GM18909 (cell line): ENCODE measurements at regions not wholly inside any gene's neighbourhood (a gene's known extent, or its start where the extent isn't known, plus 50 kb on each side); places are given as distances from the start of the nearest gene placed in this dataset.
A peak's percentile ranks its signal among the peaks of the same experiment; 100 is the strongest.

Experiments
- ATAC-seq: cut with Tn5 transposase; IDR thresholded peaks from one replicate; pipeline ENCODE4 v1.9.1; 2021; ENCODE audit warnings: mild to moderate bottlenecking; ENCODE audit not compliant: unreplicated experiment, poor library complexity

DNA sequence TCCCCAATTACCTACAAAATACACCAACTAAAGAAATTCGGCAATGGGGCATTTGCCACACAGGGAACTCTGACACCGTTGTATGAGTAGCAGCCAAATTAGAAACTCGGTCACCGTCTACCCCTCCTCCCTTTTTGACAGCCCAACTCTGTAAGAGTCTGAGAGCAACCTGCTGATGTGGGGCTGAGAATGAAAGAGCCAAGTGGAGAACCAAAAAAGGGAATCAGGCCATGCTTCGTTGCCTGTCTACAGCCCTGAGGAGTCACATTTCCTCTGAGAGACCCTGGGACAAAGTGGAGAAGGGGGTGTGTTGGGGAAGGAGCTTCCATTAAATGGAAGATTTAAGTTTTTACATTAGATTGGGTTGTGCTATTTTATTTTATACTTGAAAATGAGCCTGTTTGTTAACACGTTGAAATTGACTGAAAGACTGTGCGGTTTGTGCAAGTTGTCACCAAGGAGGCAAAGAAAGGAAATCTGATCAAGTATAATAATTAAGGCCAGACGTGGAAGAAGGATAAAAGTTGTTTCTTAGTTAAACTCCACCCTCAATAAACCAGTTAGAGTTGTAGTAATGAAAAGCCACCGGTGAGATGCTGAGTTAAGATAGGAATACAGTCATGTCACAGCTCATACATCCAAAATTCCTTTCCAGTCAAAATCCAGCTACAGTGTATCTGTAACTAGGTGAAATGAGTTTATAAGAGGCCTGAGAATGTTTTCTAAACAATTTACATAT, 131.7 kb upstream of the CREB1 start:
- ATAC-seq: no peak

DNA sequence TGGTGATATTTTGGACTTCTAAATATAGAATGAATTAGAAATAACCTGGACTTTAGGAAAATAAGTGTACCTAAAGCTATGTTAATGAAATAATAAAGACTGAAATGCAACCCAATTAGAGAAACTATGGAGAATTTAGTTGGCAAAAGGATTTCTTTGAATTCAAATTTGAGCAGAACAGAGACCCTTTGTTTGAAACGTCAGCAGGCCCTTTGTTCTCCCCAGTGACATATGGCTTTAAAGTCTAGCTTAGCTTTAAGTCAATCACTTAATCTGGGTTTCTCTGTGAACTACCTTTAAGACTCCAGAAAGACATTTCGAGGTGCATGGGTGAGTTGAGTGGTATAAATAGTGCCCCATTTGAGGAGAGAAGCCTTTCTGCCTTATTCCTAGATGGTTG, 130.5 kb upstream of the CREB1 start:
- no peak for ATAC-seq

DNA sequence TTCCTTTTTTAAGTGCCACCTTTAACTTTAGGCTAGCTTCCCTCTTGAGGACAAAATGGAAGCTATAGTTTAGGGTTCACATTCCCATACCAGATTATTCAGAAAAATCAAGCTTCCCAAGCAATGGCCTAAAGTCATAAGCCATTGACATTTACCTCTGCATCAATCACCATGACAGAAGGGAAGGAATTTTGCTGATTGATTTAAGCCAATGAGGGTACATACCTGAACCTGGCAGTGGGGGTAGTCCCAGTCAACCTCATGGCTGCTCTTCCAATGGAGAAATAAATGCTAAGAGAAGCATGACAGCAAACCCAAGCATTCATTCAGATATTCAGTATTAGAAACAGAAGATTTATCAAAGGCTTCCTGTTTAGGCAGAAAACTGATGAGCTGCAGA, 128.4 kb upstream of the CREB1 start:
- no peak for ATAC-seq

DNA sequence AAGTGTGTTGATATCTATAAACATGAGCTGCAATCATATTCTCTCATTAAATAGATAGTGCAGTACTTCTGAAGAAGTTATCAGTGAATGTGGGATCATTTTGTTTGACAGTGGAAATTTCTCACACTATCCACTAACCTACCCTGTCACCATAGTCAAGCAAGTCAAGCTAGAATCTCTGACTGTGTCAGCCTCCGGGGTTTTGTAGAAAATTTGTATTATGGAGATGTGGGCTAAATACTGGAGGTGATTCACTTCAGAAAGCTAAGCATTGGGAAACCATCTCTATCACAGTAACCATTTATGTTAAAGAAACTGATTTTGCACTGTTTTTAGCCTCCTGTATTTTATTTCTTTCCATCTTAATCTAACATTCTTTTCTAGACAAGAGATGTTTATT, 126.6 kb upstream of the CREB1 start:
- ATAC-seq: no peak

DNA sequence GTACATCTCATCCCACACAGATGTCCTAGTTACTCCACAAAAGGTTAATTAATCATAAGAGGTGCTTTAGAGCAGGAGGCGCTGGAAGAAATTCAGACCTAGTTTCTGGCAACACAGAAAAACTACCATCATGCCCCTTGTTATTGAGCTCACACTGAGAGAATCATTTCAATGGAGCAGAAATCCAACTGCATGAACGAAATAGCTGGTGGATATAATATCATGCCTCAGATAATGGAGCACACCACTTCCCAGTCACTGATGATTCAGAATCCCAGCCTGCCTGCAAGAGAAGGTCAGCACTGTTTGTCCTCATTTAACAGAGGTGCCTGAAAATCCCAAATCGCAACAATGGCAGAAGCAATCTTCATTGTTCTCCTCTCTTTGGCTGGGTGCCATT, 125.8 kb upstream of the CREB1 start:
- no peak for ATAC-seq

DNA sequence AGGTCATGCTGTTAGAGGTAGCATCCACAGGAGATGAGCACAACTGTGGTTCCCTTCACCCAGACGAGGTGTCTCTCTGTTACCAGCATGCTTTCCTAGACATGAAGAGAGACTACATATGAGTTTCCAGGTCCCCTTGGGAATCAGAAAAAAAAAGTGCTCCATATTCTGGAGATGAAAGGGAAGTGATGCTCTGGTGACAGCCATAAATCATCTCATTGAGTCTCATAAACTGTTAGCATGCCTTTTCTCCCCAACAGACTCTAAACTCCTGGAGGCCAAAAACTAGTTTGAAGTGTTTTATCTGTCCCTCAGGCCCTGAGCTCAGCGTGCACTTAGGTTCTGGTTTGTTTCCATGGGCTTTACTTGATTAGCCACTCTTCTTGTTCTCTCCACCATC, 124.6 kb upstream of the CREB1 start:
- ATAC-seq: no peak

DNA sequence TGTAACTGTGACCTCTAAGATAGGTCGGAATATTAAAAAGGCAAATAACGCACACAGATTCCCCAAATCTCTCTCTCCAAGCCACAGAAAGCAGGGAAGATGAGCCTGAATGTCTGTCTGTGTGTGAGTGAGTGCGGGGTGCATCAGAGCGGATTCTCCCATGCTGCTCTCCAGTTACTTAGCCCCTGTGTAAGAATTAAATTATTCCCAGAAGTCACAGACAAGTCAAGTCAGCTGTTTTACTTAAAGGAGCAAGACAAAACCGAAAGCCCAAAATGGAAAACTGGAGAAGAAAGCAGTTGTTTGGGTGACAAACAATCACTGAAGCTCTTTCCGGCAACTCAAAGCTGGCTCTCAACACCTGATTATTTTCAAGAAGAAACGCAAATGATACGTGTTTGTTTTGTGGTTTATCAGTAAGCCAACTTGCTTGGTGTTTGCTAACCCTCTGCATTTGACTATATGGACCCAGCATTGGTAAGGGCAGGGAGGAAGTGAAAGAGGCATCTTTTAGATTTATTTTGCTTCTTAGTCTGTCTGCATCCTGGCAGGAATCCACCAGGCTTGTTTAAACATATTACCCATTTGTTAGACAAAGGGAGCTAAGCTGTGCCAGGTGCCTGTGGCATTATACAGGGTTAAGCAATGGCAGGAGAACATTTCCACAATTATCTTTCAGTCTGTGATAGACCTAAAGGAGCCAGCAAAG, 121.5 kb upstream of the CREB1 start:
- ATAC-seq: peak; percentile 89

DNA sequence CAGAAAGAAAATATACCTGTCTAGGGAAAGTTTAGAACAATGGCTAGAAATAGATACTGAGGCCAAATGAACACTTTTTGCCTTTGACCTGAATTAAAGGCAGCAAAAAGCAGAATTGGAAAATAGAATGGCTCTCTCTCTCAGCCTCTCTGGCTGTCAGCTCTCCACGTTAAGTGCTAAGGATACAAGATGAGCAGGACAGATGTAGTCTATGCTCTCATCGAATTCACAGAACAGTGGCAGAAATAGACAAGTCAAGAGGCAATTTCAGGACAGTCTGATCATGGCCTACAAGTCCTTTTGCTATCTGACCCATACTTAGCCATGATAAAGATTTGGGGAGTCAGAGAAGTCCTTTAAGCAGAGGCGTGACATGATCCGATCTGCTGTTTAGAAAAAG, 120.2 kb upstream of the CREB1 start:
- ATAC-seq: no peak

DNA sequence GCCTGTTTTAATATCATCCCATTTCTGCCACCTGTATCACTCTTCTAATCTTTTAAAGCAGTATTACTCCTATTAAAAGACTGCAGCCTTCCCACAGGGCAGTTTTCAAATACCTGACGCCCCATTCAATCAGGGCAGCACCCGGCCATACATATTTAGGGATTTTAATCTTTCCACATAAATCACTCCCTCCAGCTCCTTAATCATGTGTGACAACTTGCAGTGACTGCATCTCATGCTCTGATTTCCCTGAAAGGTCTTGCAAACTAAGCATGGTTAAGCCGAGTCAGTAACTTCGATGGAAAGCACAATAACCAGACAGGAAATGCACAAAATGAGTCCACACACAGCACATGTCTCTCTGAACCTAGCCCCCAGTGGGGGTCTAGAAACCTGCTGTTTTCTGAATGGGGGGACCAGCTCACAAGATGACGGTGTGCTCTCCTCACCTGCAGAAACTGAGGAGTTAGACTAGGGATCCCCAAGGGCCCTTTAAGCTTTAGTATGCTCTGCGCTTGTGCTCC, 116.9 kb upstream of the CREB1 start:
- ATAC-seq: no peak

DNA sequence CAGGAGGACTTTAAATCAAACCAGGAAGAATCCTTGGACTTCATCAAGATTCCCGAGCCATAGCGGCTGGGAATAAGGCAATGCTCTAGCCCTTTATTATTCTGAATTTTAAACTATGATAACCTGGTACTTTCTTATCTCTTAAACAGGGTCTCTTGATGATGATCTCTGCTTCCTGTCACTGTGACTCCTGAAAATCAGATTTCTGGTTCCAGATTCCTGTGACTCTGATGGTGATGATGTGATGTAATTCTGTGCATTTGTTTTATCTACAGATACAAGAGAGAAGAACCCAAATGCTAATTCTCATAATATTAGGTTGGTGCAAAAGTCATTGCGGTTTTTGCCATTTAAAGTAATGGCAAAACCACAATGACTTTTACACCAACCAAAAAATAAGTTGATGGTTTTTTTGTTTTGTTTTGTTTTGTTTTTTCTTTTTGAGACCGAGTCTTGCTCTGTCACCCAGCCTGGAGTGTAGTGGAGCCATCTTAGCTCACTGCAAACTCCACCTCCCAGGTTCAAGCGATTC, 116.3 kb upstream of the CREB1 start:
- ATAC-seq: no peak

DNA sequence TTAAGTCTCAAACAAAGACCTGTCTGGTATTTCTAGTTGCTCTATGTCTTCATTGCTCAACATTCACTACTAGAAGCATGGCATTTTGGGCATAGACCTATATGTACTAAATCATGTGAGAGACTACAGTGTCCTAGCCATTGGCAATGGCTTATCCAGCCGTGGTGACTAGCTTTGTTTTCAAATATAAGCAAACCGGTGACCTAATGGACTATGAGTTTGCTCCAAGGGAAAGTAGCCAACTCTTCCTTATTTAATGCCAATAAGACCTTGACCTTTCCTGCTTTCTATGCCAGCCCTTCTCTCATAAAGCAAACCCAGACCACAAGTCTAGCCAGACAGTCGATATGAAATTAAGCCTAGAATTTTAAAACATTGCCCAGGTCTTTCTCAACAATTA, 113.7 kb upstream of the CREB1 start:
- no peak for ATAC-seq

DNA sequence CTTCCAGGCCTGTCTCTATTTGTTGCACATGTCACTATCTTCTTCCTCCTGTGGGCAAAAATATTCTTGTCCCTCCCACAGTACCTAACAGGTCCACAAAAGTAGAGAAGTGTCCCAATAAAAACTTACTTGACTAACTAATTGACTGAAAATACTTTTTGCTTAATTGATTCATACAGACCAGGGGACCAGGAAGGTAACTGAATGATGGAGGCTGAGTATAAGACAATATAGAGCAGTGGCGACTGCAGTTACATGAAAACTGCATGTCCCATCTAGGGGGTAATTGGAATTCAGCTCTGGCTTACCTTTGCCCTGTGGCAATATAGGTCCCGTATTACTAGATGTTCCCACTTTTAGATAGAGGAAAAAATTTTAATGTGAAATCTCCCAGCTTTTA, 112.9 kb upstream of the CREB1 start:
- ATAC-seq: no peak

DNA sequence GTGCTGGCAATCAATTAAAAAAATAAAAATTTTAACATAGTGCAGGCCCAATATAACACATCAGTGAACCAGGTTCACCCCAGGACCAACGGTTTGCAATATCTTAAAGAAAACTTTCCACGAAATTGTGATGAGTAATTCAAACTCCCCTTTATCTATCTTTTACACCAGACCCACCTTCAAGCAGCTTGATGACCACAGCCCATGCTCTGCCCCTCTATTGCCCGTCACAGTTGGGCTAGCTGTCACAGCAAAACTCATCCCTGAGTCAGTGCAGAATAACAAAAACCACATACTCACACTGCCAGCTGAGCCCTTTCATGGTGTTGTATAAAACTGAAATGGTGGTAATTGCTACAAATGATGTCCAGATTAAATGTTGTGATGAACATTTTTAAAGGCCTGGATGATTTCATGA, 112.5 kb upstream of the CREB1 start:
- no peak for ATAC-seq

DNA sequence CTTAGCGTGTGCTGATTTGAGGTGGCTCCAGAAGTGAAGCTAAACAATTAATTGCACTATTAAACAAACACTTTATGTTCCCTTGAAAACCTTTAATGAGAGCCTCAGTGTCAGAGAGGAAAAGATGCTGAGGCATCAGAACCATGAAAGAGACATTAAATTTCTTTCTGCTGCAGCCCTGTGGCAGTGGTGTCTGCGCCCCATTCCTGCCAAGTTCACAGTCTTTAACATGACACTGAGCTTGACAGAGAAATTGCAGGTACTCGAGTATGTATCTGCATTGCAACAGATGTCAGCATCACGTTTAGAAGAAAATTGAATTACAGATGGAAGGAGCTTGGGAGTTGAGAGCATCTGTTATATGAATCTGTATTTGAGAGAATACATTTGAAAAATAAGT, 111.3 kb upstream of the CREB1 start:
- no peak for ATAC-seq

DNA sequence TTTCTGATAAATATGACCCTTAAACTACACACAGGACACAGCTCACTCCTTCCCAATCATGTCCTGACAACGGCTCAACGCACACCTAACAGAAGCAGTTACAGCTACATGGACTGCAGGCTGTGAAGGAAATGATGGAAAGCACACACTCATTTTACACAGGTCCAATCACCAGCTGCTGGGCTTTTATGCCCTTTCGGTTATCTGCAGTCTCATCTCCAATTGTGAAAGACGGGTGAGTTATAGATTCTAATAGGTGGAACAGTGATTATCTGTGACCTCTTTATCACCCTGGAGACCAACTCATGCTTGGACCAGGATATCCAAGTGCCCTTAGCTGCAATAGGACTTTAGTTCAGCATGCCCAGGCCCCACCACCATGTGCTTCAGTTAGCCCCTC, 110.4 kb upstream of the CREB1 start:
- no peak for ATAC-seq

DNA sequence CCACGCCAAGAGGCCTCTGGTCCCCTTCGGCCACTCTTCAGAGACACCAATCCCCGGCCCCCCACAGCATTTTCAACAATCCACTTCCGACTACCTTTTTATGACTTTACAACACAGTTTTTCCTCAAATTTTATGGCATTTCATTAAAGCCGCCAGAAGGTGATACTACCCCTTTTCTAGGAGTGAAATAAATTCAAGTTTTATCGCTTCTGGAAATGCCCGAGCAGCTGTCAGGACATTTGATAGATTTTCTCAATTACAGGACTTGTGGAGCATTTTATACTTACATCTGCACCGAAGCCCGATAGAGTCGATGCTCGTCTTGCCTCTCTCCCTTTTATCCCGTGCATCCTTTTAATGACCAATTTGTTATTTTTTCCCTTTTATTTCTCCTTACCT, 108.1 kb upstream of the CREB1 start:
- ATAC-seq: no peak

DNA sequence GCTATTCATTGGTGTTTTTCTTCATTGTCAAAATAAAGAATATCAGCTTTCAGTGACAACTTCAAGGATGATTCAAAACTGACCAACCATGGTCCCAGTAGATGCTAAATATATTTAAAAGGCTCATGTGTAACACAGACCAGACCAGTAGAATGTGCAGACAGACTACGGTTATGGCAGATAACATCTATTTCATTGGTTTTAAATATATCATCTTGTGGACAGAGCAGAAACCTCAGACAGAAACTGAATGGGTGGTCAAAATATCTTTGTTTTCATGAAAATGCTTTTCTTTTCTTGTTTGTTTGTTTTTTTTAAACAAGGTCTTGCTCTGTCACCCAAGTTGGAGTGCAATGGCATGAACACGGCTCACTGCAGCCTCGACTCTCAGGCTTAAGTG, 107.4 kb upstream of the CREB1 start:
- no peak for ATAC-seq

DNA sequence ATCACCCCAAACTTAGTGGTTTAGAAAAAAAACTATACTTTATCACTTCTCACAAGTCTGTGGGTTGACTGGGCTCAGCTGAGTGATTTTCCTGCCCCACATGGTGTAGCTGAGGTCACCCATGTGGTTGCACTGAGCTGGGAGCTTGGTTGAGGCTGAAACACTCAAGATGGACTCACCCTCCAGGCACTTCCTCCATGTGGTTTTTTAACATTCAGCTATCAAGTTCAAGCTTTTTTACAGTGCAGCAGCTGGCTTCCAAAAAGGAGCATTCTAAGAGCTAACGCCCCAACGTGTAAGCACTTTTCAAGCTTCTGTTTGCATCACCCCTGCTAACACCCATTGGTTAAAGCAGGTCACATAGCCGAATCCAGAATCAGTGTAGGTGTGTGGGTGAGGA, 105.9 kb upstream of the CREB1 start:
- peak; percentile 95 for ATAC-seq

DNA sequence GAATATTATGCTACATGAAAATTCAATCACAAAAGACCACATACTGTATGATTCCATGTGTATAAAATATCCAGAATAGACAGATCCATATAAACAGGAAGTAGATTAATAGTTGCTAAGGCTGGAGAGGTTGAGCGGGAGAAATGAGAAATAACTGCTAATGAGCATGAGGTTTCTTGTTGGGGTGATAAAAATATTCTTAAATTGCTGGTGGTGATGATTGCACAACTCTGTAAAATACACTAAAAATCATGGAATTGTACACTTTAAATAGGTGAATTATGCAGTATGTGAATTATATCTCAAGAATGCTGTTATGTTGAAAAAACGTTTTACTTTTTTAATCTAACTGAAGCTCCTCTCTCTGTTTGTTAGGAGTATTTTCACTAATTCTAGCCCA, 101.8 kb upstream of the CREB1 start:
- no peak for ATAC-seq

DNA sequence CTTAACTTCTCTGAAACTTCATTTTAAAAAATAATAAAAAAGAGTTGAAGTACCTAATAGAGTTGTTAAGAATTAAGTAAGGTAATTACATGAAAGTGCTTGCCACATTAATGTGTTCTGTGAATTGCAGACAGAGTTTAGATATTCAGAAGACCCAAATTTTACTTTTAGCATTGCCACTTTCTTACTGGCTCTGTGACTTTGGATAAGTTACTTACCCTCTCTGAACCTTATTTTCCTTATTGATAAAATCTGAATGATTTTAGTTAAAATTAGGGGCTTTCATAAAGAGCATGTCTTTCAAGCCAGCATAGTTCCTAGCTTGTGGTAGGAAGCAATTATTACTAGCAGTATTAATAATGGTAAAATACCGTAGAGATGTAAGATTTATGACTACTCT, 101.2 kb upstream of the CREB1 start:
- no peak for ATAC-seq

DNA sequence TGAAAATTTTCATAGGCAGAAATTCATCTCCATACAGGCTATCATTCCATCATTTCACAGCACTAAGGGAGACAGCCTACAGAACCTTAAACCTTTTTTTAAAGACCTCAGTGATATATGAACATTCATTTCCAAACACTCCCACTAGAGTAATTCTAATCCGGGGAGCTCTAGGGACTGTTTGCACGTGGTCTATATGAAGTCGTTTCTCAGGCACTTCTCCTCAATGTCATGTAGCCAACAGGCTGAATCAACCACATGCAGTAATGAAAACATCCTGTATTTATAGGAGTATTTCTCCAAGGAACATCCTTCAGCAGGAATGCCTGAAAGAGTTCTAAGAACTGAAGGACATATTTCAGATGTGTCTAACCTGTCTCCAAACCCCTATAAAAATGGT, 97.3 kb upstream of the CREB1 start:
- no peak for ATAC-seq

DNA sequence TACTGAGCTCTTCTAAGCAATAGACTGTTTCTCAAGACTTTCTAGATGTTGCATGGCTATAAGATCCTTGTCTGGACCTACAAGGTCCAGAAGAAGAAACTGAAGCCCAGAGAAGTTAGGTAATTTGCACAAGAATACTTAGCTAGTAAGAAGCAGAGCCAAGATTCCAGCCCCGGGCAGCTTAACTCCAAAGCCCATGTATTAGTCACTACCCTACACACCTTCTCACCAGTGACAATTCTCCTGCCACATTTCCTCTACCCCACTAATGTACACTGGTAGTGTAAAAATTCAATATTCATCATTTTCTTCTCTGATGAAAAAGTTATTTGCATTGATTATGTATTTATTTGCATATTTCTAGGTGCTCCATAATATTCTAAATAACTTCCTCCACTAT, 95.5 kb upstream of the CREB1 start:
- ATAC-seq: no peak
